Astrocyte of the spinal cord (primary cell): ENCODE measurements at regions not wholly inside any gene's neighbourhood (a gene's known extent, or its start where the extent isn't known, plus 50 kb on each side); places are given as distances from the start of the nearest gene placed in this dataset.
"Not testable (repeated sequence)": the region's sequence is repeated elsewhere in the genome, so short reads cannot be mapped to it uniquely, and the experiment has no call there.

Experiments used
- DNase-seq: peaks from one replicate; pipeline ENCODE4 v3.0.0; 2011; ENCODE audit warnings: low read depth, low spot score
- H3K4me3 ChIP-seq: 2 replicates; pipeline ENCODE4 v1.5.1; 2011; ENCODE audit warnings: low read depth, mild to moderate bottlenecking, low read length, moderate library complexity
- CTCF ChIP-seq: IDR thresholded peaks from 2 replicates; pipeline ENCODE4 v1.5.1; 2012; ENCODE audit warnings: low read depth, mild to moderate bottlenecking, low read length, inconsistent platforms
- in situ Hi-C: cut with HindIII; loops from 2 replicates; pipeline ENCODE4 v1.10.0; 2017; ENCODE audit warnings: low sequenced_read_pairs

GRCh38 chrX:63013549-63013948 is 337.6 kb downstream of the SPIN4 start:
- DNase-seq = no peak
- no peak overlapping the region for H3K4me3 ChIP-seq
- no peak for TF ChIP-seq CTCF
- in situ Hi-C loops = no loop called here

DNA sequence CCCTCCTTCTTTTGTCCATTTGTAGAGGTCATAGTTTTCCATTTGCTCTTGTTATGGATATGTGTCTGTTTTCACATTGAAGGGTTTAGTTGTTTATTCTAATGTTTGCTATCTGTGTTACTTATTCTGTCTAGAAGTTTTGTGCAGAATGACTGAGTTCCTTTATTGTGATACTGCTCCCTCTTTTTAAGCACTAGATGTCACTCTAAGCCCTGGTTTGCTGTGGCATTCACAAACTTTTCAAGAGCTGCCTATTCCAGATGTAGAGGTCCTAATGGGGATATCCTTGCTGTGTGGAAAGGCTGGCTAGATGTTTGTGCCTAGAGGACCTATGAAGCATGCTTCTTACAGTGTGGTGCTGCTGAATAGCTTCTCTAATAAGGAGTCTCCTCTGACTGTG is 338.6 kb downstream of the SPIN4 start:
- no peak overlapping the region for H3K4me3 ChIP-seq
- no peak for TF ChIP-seq CTCF
- in situ Hi-C loops = no loop called here
- no peak for DNase-seq

- DNase-seq, H3K4me3 ChIP-seq, in situ Hi-C loops: not testable (repeated sequence)
Observed at GRCh38 chrX:63000196-63000595, 350.9 kb downstream of the SPIN4 start.
